ENCODE measurements at regions not wholly inside any gene's neighbourhood (a gene's known extent, or its start where the extent isn't known, plus 50 kb on each side); places are given as distances from the start of the nearest gene placed in this dataset.
A peak's percentile ranks its signal among the peaks of the same experiment; 100 is the strongest.

- H3K36me3 Mint-ChIP-seq, result no peaks in the 10 kb centered on the region
- no peak overlapping the region for H3K27ac Mint-ChIP-seq
- H3K9me3 Mint-ChIP-seq, result peaks cover 14% of the 10 kb centered on the region
- DNase-seq (ENCODE audit: low spot score in 2 of 2) (no peak), ATAC-seq (no peak)
- H3K4me1 Mint-ChIP-seq, result no peaks in the 10 kb centered on the region
- no peak overlapping the region for H3K4me3 Mint-ChIP-seq
Observed at GRCh38 chr13:57224414-57224813, 57.4 kb downstream of the PRR20E start.

DNA sequence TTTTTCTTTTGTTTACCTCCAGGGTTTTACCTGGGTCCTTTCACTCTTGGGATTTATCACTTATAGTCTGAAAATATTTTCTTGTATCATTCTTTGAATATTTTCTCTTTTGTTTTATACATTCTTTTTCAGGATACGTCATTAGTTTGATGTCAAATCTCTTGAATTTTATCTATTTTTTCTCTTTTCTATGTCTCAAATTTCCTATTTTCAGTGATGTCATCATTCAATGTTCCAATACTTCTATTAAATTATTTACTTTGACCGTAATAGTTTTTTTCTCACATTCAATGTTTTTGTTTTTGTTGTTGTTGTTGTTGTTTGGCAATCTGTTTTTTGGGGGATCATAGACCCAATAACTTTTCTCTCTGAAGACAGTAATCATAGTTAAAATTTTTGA is 83.5 kb downstream of the PRR20E start:
- H3K4me3 Mint-ChIP-seq, result no peak overlapping the region
- no peaks in the 10 kb centered on the region for H3K4me1 Mint-ChIP-seq
- DNase-seq (ENCODE audit: low spot score in 2 of 2), result no peak
- peaks cover 11% of the 10 kb centered on the region for H3K9me3 Mint-ChIP-seq
- H3K27ac Mint-ChIP-seq, result no peak overlapping the region
- ATAC-seq, result no peak
- H3K36me3 Mint-ChIP-seq, result no peaks in the 10 kb centered on the region

- H3K4me1 Mint-ChIP-seq, result no peaks in the 10 kb centered on the region
- DNase-seq (ENCODE audit: low spot score in 2 of 2), result no peak
- no peaks in the 10 kb centered on the region for H3K36me3 Mint-ChIP-seq
- H3K9me3 Mint-ChIP-seq, result peaks cover 12% of the 10 kb centered on the region
- H3K27ac Mint-ChIP-seq, result no peak overlapping the region
- ATAC-seq, result no peak
- no peak overlapping the region for H3K4me3 Mint-ChIP-seq
Observed at GRCh38 chr13:57253551-57253950, 86.6 kb downstream of the PRR20E start.

GRCh38 chr13:57264965-57265364 is 98.0 kb downstream of the PRR20E start:
- Mint-ChIP-seq H3K27ac (no peak overlapping the region), H3K36me3 (no peaks in the 10 kb centered on the region), H3K9me3 (peaks cover 15% of the 10 kb centered on the region), H3K4me1 (no peaks in the 10 kb centered on the region), H3K4me3 (no peak overlapping the region)
- no peak for DNase-seq (ENCODE audit: low spot score in 2 of 2)
- no peak for ATAC-seq

- Mint-ChIP-seq H3K4me3 (no peak overlapping the region), H3K27ac (no peak overlapping the region), H3K9me3 (peaks cover 28% of the 10 kb centered on the region), H3K4me1 (no peaks in the 10 kb centered on the region), H3K36me3 (no peaks in the 10 kb centered on the region)
- DNase-seq (ENCODE audit: low spot score in 2 of 2) (no peak), ATAC-seq (no peak)
Observed at GRCh38 chr13:57270493-57270892, 103.5 kb downstream of the PRR20E start.

GRCh38 chr13:57286511-57287098 is 119.6 kb downstream of the PRR20E start:
- Mint-ChIP-seq H3K36me3 (no peaks in the 10 kb centered on the region), H3K27ac (no peak overlapping the region), H3K4me3 (no peak overlapping the region)

DNA sequence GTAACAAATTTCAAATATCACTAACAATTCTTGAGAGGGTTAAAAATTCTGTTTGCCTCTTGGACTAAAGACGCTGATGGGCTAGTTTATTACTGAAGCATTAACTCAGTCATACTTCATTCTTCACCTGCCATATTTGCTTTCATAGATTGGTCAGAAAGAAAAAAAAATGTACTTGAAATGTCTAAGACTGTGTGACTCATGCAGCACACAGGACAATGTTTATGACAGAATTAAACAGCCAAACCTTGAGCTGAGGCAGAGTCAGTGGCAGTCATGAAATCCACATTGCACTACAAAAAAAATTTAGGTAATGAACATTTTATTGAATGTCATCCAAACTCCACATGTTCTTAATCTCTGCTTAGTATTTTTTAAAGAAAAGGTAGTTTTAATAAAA is 135.6 kb downstream of the PRR20E start:
- no peak overlapping the region for H3K27ac Mint-ChIP-seq
- DNase-seq (ENCODE audit: low spot score in 2 of 2) (no peak), ATAC-seq (no peak)
- H3K36me3 Mint-ChIP-seq, result no peaks in the 10 kb centered on the region
- no peaks in the 10 kb centered on the region for H3K4me1 Mint-ChIP-seq
- H3K9me3 Mint-ChIP-seq, result peaks cover 4% of the 10 kb centered on the region
- no peak overlapping the region for H3K4me3 Mint-ChIP-seq

More at GRCh38 chr13:57286511-57287098, 119.6 kb downstream of the PRR20E start:
- Mint-ChIP-seq H3K4me1 (no peaks in the 10 kb centered on the region), H3K9me3 (peaks cover 4% of the 10 kb centered on the region)
- DNase-seq (ENCODE audit: low spot score in 2 of 2), result no peak
- ATAC-seq, result no peak

DNA sequence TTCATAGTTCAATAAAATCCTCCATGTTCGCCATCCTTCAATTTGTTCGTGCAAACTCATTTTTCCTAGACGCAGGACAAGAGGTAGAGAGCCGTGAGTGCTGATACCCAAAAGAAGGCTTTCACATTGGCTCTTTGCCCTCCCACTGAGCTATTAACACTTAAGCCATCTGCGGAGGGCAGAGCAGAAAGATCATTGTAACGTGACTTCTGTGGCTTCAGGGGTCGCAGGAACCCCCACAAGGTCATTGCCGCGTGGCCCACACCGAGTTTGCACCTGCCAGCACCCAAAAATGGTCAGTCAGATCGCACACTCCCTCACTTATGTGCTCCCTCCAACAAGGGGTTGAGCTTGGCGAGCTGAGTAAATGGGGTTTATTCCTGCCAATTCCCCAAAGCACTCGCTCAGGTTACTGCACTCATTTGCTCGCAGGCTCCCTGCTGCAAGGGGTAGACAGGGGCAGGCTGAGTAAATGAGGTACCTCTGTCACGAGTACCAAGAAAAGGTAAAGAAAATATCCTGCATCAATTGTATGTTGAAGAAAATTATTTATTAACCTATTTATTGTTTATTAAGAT is 144.1 kb downstream of the PRR20E start:
- ATAC-seq (no peak), DNase-seq (ENCODE audit: low spot score in 2 of 2) (no peak)
- no peak overlapping the region for H3K27ac Mint-ChIP-seq
- H3K36me3 Mint-ChIP-seq, result no peaks in the 10 kb centered on the region
- H3K4me1 Mint-ChIP-seq, result no peaks in the 10 kb centered on the region
- H3K9me3 Mint-ChIP-seq, result peaks cover 8% of the 10 kb centered on the region
- no peak overlapping the region for H3K4me3 Mint-ChIP-seq

- Mint-ChIP-seq H3K9me3 (peaks cover 11% of the 10 kb centered on the region), H3K4me3 (no peak overlapping the region), H3K27ac (no peak overlapping the region), H3K4me1 (no peaks in the 10 kb centered on the region), H3K36me3 (no peaks in the 10 kb centered on the region)
- ATAC-seq (peak; percentile 16), DNase-seq (ENCODE audit: low spot score in 2 of 2) (no peak)
Observed at GRCh38 chr13:57314897-57315520, 148.0 kb downstream of the PRR20E start.

- no peak for DNase-seq (ENCODE audit: low spot score in 2 of 2)
- Mint-ChIP-seq H3K9me3 (peaks cover 8% of the 10 kb centered on the region), H3K4me1 (no peaks in the 10 kb centered on the region), H3K27ac (no peak overlapping the region), H3K4me3 (no peak overlapping the region), H3K36me3 (no peaks in the 10 kb centered on the region)
- ATAC-seq, result no peak
Observed at GRCh38 chr13:57326532-57326931, 159.5 kb downstream of the PRR20E start.

GRCh38 chr13:57340878-57341277 is 173.9 kb downstream of the PRR20E start:
- no peak for DNase-seq (ENCODE audit: low spot score in 2 of 2)
- no peak overlapping the region for H3K27ac Mint-ChIP-seq
- H3K4me3 Mint-ChIP-seq, result no peak overlapping the region
- no peaks in the 10 kb centered on the region for H3K36me3 Mint-ChIP-seq
- peaks cover 7% of the 10 kb centered on the region for H3K9me3 Mint-ChIP-seq
- no peak for ATAC-seq
- H3K4me1 Mint-ChIP-seq, result no peaks in the 10 kb centered on the region

- H3K27ac Mint-ChIP-seq, result no peak overlapping the region
- ATAC-seq (no peak), DNase-seq (ENCODE audit: low spot score in 2 of 2) (no peak)
- no peaks in the 10 kb centered on the region for H3K36me3 Mint-ChIP-seq
- H3K4me3 Mint-ChIP-seq, result no peak overlapping the region
- H3K4me1 Mint-ChIP-seq, result no peaks in the 10 kb centered on the region
- peaks cover 18% of the 10 kb centered on the region for H3K9me3 Mint-ChIP-seq
Observed at GRCh38 chr13:57345526-57345925, 178.5 kb downstream of the PRR20E start.

DNA sequence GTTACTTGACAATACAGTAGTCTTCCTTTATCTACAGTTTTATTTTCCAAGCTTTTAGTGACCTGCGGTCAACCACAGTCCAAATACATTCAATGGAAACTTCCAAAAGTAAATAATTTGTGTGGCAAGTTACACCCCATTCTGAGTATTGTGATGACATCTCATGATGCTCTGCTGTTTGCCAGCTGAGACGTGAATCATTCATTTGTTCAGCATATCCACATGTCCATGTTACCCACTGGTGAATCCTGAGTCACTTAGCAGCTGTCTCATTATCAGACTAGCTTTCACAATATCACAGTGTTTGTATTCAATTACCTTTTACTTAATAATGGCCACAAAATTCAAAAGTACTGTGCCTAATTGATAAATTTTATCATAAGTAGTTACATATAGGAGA is 179.8 kb downstream of the PRR20E start:
- no peaks in the 10 kb centered on the region for H3K4me1 Mint-ChIP-seq
- ATAC-seq, result no peak
- H3K27ac Mint-ChIP-seq, result no peak overlapping the region
- peaks cover 20% of the 10 kb centered on the region for H3K9me3 Mint-ChIP-seq
- no peaks in the 10 kb centered on the region for H3K36me3 Mint-ChIP-seq
- H3K4me3 Mint-ChIP-seq, result no peak overlapping the region
- DNase-seq (ENCODE audit: low spot score in 2 of 2), result no peak

DNA sequence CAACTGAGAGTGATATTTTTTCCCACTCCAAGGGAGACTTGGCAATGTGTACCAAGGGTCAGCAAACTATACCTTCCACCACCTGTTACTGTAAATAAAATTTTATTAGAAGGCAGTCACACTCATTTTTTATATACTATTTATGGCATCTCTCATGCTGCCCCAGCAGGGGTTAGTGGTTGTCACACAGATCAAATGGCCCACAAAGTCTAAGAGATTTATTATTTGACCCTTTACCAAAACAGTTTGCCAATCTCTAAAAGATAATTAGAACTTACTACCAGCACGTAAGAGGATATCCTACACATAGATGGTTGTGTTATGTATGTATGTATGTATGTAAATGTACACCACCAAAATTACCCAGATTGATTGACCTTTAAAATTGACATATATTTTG is 185.1 kb downstream of the PRR20E start:
- Mint-ChIP-seq H3K27ac (no peak overlapping the region), H3K36me3 (no peaks in the 10 kb centered on the region), H3K4me3 (no peak overlapping the region), H3K9me3 (peaks cover 25% of the 10 kb centered on the region), H3K4me1 (no peaks in the 10 kb centered on the region)
- DNase-seq (ENCODE audit: low spot score in 2 of 2) (no peak), ATAC-seq (no peak)

DNA sequence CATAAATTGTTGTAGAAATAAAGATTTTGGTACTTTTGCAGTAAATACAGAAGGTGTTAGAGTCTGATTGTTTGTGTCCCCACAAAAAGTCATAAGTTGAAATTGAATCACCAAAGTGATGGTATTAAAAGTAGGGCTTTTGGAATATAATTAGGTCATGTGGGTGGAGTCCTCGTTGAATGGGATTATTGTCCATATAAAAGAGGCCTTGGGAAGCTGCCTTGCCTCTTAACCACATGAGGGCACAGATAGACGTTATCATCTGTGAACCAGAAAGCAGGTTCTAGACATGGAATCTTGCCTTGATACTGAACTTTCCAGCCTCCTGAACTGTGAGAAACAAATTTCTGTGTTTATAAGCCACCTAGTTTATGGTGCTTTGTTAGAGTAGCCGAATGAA is 186.8 kb downstream of the PRR20E start:
- ATAC-seq (no peak), DNase-seq (ENCODE audit: low spot score in 2 of 2) (no peak)
- H3K27ac Mint-ChIP-seq, result no peak overlapping the region
- no peaks in the 10 kb centered on the region for H3K4me1 Mint-ChIP-seq
- peaks cover 18% of the 10 kb centered on the region for H3K9me3 Mint-ChIP-seq
- H3K4me3 Mint-ChIP-seq, result no peak overlapping the region
- H3K36me3 Mint-ChIP-seq, result no peaks in the 10 kb centered on the region

DNA sequence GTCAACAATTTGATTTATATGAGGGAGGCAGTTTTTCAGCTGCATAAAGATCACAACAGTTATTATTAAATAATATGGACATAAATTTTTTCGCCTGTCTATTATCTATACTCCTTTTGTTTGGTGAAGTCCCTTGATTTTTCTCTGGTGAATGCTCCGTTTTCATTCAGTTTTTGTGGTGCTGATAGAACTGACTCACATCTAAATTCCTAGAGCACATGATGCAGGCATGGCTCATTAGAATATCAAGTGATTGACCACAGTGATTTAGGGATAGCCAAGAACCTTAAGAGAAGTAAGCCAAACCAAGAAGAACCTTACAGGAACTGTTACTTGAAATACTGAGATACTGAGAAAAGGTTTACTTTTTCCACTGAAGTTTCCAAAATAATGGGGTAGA is 208.9 kb downstream of the PRR20E start:
- Mint-ChIP-seq H3K4me3 (no peak overlapping the region), H3K4me1 (no peaks in the 10 kb centered on the region), H3K9me3 (peaks cover 17% of the 10 kb centered on the region), H3K27ac (no peak overlapping the region), H3K36me3 (no peaks in the 10 kb centered on the region)
- DNase-seq (ENCODE audit: low spot score in 2 of 2) (no peak), ATAC-seq (no peak)
